Eye (tissue), 1 donor: ENCODE measurements at regions not wholly inside any gene's neighbourhood (a gene's known extent, or its start where the extent isn't known, plus 50 kb on each side); places are given as distances from the start of the nearest gene placed in this dataset.
A peak's percentile ranks its signal among the peaks of the same experiment; 100 is the strongest.

ENCODE experiments used
- DNase-seq: peaks from one replicate; pipeline ENCODE4 v3.0.0-alpha.2; 2015

DNA sequence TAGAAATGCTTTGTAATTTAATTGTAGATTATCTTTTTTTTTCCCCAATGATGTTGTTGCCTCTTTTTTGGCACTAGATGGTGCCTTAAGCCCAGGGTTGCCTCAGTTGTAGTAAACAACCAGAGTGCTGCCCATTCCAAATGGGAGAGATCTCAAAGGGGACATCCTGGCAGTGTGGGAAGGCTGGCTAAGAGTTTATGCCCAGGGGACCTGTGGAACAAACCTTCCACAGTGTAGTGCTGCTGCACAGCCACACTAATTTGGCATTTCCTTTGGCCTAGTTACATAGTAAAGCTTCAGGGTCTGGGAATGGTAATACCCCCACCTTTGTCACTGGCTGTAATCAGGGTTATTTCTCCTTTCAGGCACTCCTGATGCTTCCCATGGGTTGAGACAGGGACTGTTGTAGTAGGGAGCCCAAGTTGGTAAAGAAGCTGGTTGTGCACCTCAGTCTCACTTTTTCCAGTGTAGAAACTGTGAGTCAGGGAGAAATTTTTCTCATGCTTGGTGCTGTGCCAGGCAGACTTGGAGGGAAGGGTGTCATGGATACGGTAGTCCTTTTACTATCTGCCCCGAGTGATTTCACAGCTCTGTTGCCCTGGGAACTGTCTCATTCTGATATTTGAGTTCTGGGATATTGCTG lies 177.8 kb upstream of the ECI2 start:
- DNase-seq, result no peak

DNA sequence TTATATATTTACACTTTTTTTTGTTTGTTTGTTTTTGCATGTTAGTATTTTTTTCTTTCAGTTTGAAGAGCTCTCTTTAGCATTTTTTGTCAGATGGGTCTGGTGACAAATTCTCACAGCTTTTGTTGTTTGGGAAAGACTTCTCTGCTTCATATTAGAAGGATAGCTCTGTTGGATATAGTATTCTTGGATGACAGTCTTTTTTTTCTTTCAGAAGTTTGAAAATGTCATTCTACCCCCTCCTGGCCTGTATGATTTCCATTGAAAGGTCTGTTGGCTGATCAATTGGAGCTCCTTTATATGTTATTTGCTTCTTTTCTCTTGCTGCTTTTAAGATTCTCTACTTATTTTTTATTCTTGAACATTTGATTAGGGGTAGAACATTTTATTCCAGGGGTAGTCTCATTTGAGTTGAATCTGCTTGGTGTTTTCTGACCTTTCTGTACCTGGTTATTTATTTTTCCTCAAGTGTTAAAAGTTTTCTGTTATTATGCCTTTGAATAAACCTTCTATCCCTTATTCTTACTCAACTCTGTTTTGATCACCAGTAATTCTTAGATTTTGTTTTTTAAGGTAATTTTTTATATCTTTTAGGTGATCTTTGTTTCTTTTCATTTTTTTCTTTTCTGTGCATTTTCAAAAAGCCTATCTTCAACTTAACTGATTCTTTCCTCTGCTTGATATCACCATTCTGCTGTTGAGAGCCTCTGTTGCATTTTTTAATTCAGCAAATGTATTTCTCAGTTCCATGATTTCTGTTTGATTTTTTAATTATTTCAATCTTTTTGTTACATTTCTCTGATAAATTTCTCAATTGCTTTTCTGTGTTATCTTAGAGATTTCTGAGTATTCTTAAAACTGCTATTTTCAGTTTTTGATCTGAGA lies 176.8 kb upstream of the ECI2 start:
- no peak for DNase-seq

DNA sequence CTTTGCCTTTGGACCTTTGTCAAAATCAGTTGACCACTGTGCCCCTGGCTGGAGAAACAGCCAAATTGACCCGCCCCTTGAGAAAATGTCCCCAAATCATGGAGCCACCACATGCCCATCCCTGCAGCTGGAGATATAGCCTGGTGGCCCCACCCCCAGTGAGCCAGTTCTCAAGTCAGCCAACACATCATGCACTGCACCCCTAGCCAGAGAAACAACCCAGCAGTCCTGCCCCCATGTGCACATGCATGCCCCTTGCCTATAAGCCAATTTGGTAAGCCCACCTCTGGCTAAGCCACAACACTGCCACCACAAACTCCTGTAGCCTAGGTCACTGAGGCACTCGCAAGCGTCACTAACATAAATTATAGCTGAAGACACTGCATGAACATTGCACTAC lies 174.2 kb upstream of the ECI2 start:
- DNase-seq, result no peak

DNA sequence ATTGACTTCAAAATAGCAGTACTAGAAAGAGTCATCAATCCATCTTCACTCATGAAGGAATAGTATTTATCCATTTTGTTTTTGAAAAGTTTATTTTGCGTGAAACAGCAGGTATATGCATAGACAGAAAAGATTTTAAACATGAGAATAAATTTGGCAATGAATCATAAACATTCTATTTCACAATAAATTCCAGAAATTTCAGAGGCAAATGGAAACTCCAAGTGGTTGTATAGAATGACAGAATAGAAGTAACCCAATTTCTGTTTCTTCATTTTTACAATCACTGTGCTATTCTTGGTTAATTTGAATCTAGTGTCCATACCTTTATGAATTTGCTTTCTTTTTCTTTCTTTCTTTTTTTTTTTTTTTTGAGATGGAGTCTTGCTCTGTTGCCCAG lies 173.0 kb upstream of the ECI2 start:
- DNase-seq, result no peak

DNA sequence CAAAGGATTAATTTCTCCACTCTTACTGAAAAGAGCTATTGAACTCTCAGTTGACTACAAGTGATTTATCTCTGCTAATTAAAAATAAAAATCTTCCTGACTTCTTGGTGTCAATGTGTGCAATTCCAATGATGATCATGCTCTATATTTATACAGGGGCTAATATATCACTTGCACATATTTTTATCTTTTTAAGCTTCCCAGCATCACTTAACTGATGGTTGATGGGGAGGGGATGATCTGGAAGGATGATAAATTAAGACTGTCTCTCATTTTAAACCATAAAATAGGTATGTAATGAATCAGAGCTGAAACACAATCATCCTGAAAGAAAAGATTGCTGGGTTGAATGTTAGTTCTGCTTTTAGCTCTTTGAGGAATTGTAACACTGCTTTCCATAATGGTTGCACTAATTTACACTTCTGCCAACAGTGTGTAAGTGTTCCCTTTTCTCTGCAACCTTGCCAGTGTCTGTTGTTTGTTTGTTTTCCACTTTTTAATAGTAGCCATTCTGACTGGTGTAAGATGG lies 169.6 kb upstream of the ECI2 start:
- DNase-seq, result no peak

DNA sequence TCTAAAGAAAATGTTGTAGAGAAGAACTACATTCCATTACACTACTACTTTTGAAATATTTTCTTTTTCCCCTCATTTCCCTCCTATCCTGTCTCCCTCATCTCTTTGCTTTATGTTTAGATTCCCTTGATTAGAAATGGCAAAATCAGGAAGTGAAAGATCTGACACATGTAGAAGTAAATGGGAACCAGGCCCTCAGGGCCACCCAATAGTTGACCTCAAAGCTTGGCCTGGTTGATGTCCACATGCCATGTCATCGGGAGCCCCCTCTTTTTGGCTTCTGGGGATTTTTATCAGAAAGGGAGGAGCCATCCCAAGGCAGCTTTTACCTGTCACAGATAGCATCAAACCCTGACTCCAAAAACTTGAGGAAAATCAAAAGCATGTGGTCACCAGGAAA lies 168.3 kb upstream of the ECI2 start:
- no peak for DNase-seq

DNA sequence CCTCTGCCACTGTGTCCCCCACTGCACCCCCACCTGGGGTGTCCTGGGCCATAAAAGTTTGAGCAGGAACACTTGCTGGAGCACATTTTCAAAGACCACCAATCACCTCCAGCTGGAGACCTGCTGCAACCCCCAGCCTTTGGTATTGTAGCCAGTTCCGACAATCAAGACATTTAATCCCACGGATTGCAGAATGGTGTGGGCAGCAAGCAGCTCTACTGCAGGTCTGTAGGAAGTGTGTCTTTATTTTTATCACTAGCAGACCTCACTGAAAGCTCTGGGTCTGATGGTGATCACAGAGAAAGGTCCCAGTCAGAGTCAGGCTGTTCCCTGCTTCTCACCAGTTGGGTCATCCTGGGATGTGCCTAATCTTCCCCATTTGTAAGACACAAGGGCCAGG lies 167.1 kb upstream of the ECI2 start:
- DNase-seq, result no peak

DNA sequence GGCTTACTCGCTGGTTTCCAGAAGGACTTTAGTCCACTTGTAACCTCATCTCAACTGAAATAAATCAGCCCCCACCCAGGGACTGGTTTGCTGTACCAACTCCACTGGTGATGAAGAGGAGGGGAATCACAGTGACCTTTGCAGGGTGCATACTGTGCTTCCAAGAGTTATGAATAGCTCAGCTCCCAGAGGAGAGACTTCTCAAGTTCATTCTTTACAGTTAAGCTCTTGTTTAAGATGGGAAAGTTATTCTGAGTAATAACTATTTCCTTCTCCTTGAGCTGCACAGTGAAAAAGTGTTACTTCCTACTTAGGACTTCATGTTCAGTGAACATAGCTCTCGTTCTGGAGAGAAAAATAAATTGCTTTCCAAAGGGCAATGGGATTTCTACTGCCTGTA lies 166.5 kb upstream of the ECI2 start:
- no peak for DNase-seq

DNA sequence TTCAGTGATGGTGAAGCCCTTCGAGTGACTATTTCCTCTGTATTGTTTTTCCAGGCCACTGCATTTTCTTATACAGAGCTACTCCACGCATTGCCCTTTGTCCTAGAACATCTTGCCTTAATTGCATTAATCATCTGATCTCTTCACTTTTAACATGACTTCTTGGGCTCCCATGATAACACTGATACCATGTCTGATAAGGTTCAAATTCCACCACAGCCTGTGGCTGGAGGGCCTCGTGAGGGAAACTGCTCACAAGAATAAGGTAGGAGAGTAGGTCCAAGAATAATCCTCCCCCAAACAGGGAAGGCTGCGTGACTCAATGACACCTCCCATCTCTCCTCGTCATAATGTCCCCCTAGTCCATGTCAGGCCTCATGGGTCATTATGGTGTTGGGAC lies 165.5 kb upstream of the ECI2 start:
- no peak for DNase-seq

DNA sequence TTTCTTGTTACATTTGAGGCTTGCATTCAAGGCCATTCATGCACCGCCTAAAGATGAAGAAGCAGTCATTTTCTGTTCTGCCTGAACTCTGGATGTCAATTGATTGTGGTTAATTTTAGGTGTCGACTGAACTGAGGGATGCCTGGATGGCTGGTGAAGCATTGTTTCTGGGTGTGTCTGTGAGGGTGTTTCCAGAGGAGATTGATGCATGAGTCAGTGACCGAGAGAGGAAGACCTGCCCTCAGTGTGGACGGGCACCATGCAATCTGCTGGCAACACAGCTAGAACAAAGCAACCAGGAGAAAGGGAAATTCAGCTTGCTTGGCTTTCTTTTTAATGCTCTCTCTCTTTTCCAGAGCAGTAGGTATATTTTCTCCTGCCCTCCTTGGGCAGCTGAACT lies 164.1 kb upstream of the ECI2 start:
- DNase-seq, result no peak

GRCh38 chr6:4297348-4297747 lies 162.0 kb upstream of the ECI2 start:
- DNase-seq, result no peak

DNA sequence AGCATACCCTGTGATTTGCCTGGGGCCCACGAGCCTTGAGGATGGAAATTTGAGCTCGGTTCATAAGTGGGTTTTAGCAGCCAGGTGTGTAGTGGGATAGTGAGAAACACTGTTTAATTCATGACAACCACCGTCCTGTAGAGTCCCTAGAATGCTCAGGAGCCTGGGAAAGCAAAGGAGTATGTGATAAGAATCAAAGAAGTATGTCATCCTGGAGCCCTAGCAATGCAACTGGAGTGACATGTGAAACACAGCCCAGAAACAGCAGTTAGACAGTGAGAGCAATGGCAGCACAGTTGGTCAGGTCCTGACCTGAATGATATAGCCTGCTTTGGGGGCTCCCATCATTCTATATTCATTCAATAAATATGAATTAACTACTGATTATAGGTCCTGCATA lies 161.2 kb upstream of the ECI2 start:
- DNase-seq, result no peak

DNA sequence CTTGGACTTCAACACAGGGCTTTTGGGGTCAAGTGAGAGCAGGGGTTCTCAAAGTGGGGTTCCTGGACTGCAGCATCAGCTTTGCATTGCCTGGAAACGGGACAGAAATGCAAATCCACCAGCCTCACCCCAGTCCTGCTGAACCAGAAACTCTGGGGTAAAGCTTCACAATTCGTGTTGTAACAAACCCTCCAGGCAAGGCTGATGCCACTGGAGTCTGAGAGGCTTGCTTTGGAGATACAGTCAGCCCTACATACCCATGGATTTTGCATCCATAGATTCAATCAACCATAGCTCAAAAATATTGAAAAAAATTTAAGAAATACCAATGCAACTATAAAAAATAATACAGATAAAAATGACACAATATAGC lies 160.4 kb upstream of the ECI2 start:
- no peak for DNase-seq

GRCh38 chr6:4295058-4295782 lies 159.8 kb upstream of the ECI2 start:
- peak; percentile 79 for DNase-seq

- no peak for DNase-seq
Observed at GRCh38 chr6:4294636-4295035, 159.3 kb upstream of the ECI2 start.

- DNase-seq, result peak; percentile 71
Observed at GRCh38 chr6:4291453-4292403, 156.4 kb upstream of the ECI2 start.

DNA sequence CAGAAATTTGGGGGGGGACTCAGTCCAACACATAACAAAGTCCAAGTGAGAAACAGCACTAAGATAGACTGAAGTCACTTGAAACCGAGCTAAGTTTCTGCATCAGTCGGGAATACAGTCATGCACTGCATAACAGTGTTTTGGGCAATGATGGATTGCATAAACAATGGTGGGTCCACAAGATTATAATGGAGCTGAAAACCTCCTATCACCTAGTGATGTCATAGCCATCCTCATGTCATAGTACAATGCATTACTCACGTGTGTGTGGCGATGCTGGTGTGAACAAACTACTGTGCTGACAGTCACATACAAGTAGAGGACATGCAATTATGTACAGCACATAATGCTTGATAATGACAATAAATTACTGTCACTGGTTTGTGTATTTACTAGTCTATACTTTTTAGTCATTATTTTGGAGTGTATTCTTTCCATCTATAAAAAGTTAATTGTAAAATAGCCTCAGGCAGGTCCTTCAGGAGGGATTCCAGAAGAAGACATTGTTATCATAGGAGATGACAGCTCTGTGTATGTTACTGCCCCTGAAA lies 154.5 kb upstream of the ECI2 start:
- no peak for DNase-seq

DNA sequence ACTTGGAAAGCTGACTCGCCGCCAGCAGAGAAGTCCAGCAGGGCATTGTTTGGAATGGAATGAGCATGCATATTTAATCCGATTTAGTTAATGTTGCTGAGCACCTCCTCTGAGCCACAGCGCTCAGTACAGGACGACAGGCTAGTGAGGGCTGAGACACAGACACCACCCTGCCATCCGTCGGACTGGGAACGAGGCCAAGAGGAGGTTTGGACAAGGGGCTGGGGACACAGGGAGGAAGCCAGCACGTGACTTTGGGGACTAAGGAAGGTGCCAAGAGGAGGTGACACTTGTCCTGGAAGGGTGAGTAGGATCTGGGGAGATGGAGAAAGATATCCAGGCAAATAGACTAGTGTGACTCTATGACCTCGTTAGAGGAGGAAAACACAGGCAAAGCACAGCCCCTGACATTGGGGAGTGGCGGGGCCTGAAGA lies 152.5 kb upstream of the ECI2 start:
- no peak for DNase-seq

DNA sequence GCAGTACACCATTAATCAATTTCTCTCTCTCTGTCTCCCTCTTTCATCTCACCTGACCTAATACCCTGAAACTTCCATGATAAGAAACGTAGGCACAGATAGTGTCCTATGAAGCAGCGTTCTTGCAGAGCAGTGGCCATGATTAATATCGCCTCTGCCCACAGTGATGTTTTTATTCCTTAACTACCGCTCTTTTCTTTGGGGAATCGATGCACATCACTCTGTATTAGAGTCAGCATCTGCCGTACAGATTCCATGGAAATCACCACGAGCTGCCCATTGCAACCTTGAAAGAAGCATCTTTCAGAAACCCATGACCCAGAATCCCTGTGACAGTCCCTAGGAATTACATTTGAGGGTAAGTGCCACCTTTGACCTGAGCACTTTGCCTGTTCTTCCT lies 152.0 kb upstream of the ECI2 start:
- DNase-seq, result peak; percentile 82

DNA sequence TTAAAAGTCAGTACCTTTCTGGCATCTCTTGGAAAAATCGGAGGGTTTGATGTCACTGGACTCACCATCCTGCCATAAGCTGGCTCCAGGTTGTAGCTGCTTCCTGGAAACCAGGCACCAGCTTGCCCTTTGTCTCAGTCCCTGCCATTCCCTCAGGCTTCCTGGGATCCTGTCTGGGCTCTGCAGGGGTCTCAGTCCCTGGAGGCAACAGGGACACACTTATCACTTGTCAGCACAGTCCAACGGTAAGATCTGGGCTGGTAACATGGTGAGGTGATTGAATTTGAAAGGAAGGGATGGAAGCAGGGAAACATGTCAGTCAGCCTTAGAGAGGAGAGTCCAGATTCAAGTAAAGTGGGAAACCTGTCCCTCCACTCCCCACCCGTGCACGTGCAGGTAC lies 147.6 kb upstream of the ECI2 start:
- DNase-seq, result no peak

- DNase-seq, result peak; percentile 84
Observed at GRCh38 chr6:4281341-4282293, 146.2 kb upstream of the ECI2 start.
